DND-41 (cell line): ENCODE measurements at regions not wholly inside any gene's neighbourhood (a gene's known extent, or its start where the extent isn't known, plus 50 kb on each side); places are given as distances from the start of the nearest gene placed in this dataset.

ENCODE experiments used
- ATAC-seq: fragments of 200-7000 bp; cut with Tn5 transposase; 3 replicates; pipeline ENCODE4 v1.9.1; 2021; ENCODE audit warnings: low read depth; ENCODE audit not compliant: insufficient read depth
- DNase-seq: peaks from one replicate; pipeline ENCODE4 v3.0.0-alpha.2; 2020
- H2AFZ ChIP-seq: 2 replicates; pipeline ENCODE4 v1.6.0; 2012; ENCODE audit warnings: low read depth, low read length
- H3K27ac ChIP-seq: 2 replicates; pipeline ENCODE4 v1.5.1; 2012; ENCODE audit warnings: low read length, inconsistent platforms
- H3K27me3 ChIP-seq: fragments of 200-600 bp; sonication (generic); 2 replicates; pipeline ENCODE4 v1.6.0; 2012; ENCODE audit warnings: low read length, mild to moderate bottlenecking, inconsistent platforms; ENCODE audit not compliant: insufficient read depth, poor library complexity
- H3K36me3 ChIP-seq: 2 replicates; pipeline ENCODE4 v1.5.1; 2012; ENCODE audit warnings: low read length, inconsistent platforms; ENCODE audit not compliant: insufficient read depth
- H3K4me1 ChIP-seq: 2 replicates; pipeline ENCODE4 v1.5.1; 2012; ENCODE audit warnings: mild to moderate bottlenecking, low read length; ENCODE audit not compliant: insufficient read depth
- H3K4me2 ChIP-seq: 2 replicates; pipeline ENCODE4 v1.6.0; 2012; ENCODE audit warnings: mild to moderate bottlenecking, moderate library complexity, low read length, inconsistent platforms; ENCODE audit not compliant: insufficient read depth
- H3K4me3 ChIP-seq, 2 experiments: fragments of 200-600 bp in 1 of 2; shearing (Covaris generic) in 1 of 2; 2 replicates each; pipeline ENCODE4 v1.5.1; 2012 to 2016; ENCODE audit warnings: inconsistent platforms in 2 of 2, low read length in 2 of 2, mild to moderate bottlenecking in 2 of 2, low read depth in 1 of 2, moderate library complexity in 1 of 2
- H3K79me2 ChIP-seq: 2 replicates; pipeline ENCODE4 v1.6.0; 2012; ENCODE audit warnings: low read length, inconsistent platforms; ENCODE audit not compliant: insufficient read depth
- H3K9ac ChIP-seq: 2 replicates; pipeline ENCODE4 v1.6.0; 2012; ENCODE audit warnings: low read depth, mild to moderate bottlenecking, inconsistent platforms, low read length, moderate library complexity
- H3K9me3 ChIP-seq: 2 replicates; pipeline ENCODE4 v1.5.1; 2012; ENCODE audit warnings: low read length, moderate library complexity, mild to moderate bottlenecking, inconsistent platforms; ENCODE audit not compliant: insufficient read depth, severe bottlenecking
- H4K20me1 ChIP-seq: 2 replicates; pipeline ENCODE4 v1.6.0; 2012; ENCODE audit warnings: low read length; ENCODE audit not compliant: insufficient read depth
- CTCF ChIP-seq: IDR thresholded peaks from 2 replicates; pipeline ENCODE4 v1.5.1; 2012; ENCODE audit warnings: borderline replicate concordance, low read length, moderate library complexity, mild to moderate bottlenecking; ENCODE audit not compliant: poor library complexity, severe bottlenecking; ENCODE audit errors: extremely low read depth
- EZH2 ChIP-seq: IDR thresholded peaks from 3 replicates; pipeline ENCODE4 v1.6.1; 2012; ENCODE audit warnings: borderline replicate concordance, low read depth, mild to moderate bottlenecking, moderate library complexity, low read length, inconsistent platforms; ENCODE audit not compliant: severe bottlenecking

- Histone ChIP-seq H3K79me2 (no peaks in the 10 kb centered on the region), H3K4me2 (no peak overlapping the region), H3K36me3 (no peaks in the 10 kb centered on the region), H3K27ac (no peak overlapping the region), H3K27me3 (peaks cover 13% of the 10 kb centered on the region), H3K4me1 (no peaks in the 10 kb centered on the region), H3K9me3 (no peaks in the 10 kb centered on the region), H3K4me3 (no peak overlapping the region), H2AFZ (no peak overlapping the region), H4K20me1 (0 out of 2 replicates have a peak, but pooled peaks cover 2% of the 10 kb centered on the region), H3K9ac (no peak overlapping the region)
- TF ChIP-seq CTCF: no peak
- no peak for TF ChIP-seq EZH2
- DNase-seq (no peak), ATAC-seq (no peak)
These were observed 74.7 kb upstream of the NKD1 start for GRCh38 chr16:50473356-50473945.

GRCh38 chr16:50472472-50472871, 75.7 kb upstream of the NKD1 start:
- Histone ChIP-seq H3K4me2 (no peak overlapping the region), H3K4me3 (no peak overlapping the region), H2AFZ (no peak overlapping the region), H3K27ac (no peak overlapping the region), H4K20me1 (0 out of 2 replicates have a peak, but pooled peaks cover 2% of the 10 kb centered on the region), H3K9me3 (no peaks in the 10 kb centered on the region), H3K9ac (no peak overlapping the region), H3K79me2 (no peaks in the 10 kb centered on the region), H3K27me3 (peaks cover 19% of the 10 kb centered on the region), H3K4me1 (no peaks in the 10 kb centered on the region), H3K36me3 (no peaks in the 10 kb centered on the region)
- no peak for TF ChIP-seq CTCF
- no peak for TF ChIP-seq EZH2
- no peak for ATAC-seq
- DNase-seq: no peak

GRCh38 chr16:50470687-50471086, 77.5 kb upstream of the NKD1 start:
- peaks cover 34% of the 10 kb centered on the region for H3K27me3 ChIP-seq
- 0 out of 2 replicates have a peak, but pooled peaks cover 2% of the 10 kb centered on the region for H4K20me1 ChIP-seq
- no peak overlapping the region for H2AFZ ChIP-seq
- H3K4me3 ChIP-seq: no peak overlapping the region
- no peaks in the 10 kb centered on the region for H3K9me3 ChIP-seq
- TF ChIP-seq EZH2 (no peak), CTCF (no peak)
- no peaks in the 10 kb centered on the region for H3K4me1 ChIP-seq
- no peak overlapping the region for H3K4me2 ChIP-seq
- no peak overlapping the region for H3K9ac ChIP-seq
- no peak overlapping the region for H3K27ac ChIP-seq
- no peaks in the 10 kb centered on the region for H3K79me2 ChIP-seq
- no peak for DNase-seq
- H3K36me3 ChIP-seq: no peaks in the 10 kb centered on the region
- no peak for ATAC-seq
